Osteoblast (primary cell): ENCODE measurements at regions not wholly inside any gene's neighbourhood (a gene's known extent, or its start where the extent isn't known, plus 50 kb on each side); places are given as distances from the start of the nearest gene placed in this dataset.

Experiments
- DNase-seq: peaks from one replicate; pipeline ENCODE4 v3.0.0; 2011; ENCODE audit warnings: low spot score, mixed read lengths; ENCODE audit not compliant: insufficient read length; ENCODE audit errors: missing footprints
- H2AFZ ChIP-seq: 2 replicates; pipeline ENCODE4 v1.6.0; 2011; ENCODE audit warnings: mild to moderate bottlenecking, low read length
- H3K27ac ChIP-seq: 2 replicates; pipeline ENCODE4 v1.5.1; 2011; ENCODE audit warnings: mild to moderate bottlenecking, low read depth, low read length, moderate library complexity
- H3K27me3 ChIP-seq: 2 replicates; pipeline ENCODE4 v1.6.0; 2012; ENCODE audit warnings: mild to moderate bottlenecking, control low read depth, inconsistent platforms, low read length, moderate library complexity; ENCODE audit not compliant: insufficient read depth
- H3K36me3 ChIP-seq: 2 replicates; pipeline ENCODE4 v1.5.1; 2011; ENCODE audit warnings: mild to moderate bottlenecking, low read length, control low read depth, moderate library complexity; ENCODE audit not compliant: insufficient read depth
- H3K4me1 ChIP-seq: 2 replicates; pipeline ENCODE4 v1.5.1; 2011; ENCODE audit warnings: mild to moderate bottlenecking, low read length, control low read depth, moderate library complexity; ENCODE audit not compliant: insufficient read depth
- H3K4me2 ChIP-seq: 2 replicates; pipeline ENCODE4 v1.6.0; 2011; ENCODE audit warnings: mild to moderate bottlenecking, low read length; ENCODE audit not compliant: insufficient read depth
- H3K4me3 ChIP-seq: fragments of 200-600 bp; sonication (generic); 3 replicates; pipeline ENCODE4 v1.5.1; 2012; ENCODE audit warnings: mild to moderate bottlenecking, low read length, inconsistent platforms; ENCODE audit not compliant: insufficient read depth
- H3K79me2 ChIP-seq: 2 replicates; pipeline ENCODE4 v1.6.0; 2012; ENCODE audit warnings: mild to moderate bottlenecking, low read length, control low read depth, inconsistent platforms; ENCODE audit not compliant: insufficient read depth
- H3K9me3 ChIP-seq: 2 replicates; pipeline ENCODE4 v1.5.1; 2011; ENCODE audit warnings: low read depth, low read length, control low read depth
- H4K20me1 ChIP-seq: 2 replicates; pipeline ENCODE4 v1.6.0; 2012; ENCODE audit warnings: mild to moderate bottlenecking, low read length, control low read depth; ENCODE audit not compliant: insufficient read depth
- TF ChIP-seq, protein P1 (sequence below): IDR thresholded peaks from 2 replicates; pipeline ENCODE4 v1.5.1; 2011; ENCODE audit warnings: mild to moderate bottlenecking, low read depth, low read length, moderate library complexity; ENCODE audit errors: extremely low read depth

DNA sequence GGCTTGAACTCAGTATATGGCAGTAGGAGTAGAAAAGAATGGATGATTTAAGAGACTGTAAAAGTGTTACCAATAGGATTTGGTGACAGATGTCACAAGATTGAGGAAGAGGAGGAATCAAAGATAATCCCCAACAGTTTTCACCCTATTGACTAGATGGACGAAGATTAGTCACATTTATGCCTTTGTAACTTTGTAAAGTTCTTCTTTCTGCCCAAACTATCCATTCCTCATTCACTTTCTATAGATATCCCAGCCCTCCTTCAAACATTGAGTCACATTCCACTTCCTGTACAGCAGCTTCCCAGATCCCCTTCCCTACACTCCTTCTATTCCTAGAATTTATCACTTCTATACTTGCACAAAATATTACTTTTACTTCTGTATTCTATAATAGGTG lies 207.9 kb downstream of the BTG1 start:
- Histone ChIP-seq H3K4me3 (no peak overlapping the region), H3K27me3 (no peaks in the 10 kb centered on the region), H3K9me3 (no peaks in the 10 kb centered on the region), H3K4me1 (no peaks in the 10 kb centered on the region), H3K79me2 (no peaks in the 10 kb centered on the region), H4K20me1 (no peaks in the 10 kb centered on the region), H3K4me2 (no peak overlapping the region), H2AFZ (no peak overlapping the region), H3K36me3 (no peaks in the 10 kb centered on the region), H3K27ac (no peak overlapping the region)
- DNase-seq: no peak
- TF ChIP-seq, protein P1, sequence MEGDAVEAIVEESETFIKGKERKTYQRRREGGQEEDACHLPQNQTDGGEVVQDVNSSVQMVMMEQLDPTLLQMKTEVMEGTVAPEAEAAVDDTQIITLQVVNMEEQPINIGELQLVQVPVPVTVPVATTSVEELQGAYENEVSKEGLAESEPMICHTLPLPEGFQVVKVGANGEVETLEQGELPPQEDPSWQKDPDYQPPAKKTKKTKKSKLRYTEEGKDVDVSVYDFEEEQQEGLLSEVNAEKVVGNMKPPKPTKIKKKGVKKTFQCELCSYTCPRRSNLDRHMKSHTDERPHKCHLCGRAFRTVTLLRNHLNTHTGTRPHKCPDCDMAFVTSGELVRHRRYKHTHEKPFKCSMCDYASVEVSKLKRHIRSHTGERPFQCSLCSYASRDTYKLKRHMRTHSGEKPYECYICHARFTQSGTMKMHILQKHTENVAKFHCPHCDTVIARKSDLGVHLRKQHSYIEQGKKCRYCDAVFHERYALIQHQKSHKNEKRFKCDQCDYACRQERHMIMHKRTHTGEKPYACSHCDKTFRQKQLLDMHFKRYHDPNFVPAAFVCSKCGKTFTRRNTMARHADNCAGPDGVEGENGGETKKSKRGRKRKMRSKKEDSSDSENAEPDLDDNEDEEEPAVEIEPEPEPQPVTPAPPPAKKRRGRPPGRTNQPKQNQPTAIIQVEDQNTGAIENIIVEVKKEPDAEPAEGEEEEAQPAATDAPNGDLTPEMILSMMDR: no peak

DNA sequence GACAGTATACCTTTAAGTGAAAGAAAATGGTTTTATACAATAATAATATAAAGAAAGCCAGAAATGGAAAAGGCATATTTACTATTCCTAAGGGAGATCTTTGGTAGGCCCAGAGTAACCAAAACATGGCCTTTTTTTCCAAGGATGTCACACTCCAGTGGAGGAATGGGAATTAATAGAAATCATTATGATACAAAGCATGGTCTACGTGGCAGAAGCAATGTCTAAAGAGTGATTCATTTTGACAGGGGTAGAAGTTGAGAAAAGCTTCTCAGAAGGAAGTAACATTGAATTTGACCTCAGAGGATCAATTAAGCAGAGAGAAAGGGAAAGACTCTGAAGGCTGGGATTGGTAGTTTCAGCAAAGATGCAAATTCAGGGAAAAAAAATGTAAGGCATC lies 208.6 kb downstream of the BTG1 start:
- Histone ChIP-seq H3K4me2 (no peak overlapping the region), H3K27ac (no peak overlapping the region), H4K20me1 (no peaks in the 10 kb centered on the region), H3K9me3 (no peaks in the 10 kb centered on the region), H2AFZ (peak overlapping the region; percentile 56), H3K4me1 (no peaks in the 10 kb centered on the region), H3K79me2 (no peaks in the 10 kb centered on the region), H3K36me3 (no peaks in the 10 kb centered on the region), H3K27me3 (no peaks in the 10 kb centered on the region), H3K4me3 (no peak overlapping the region)
- no peak for DNase-seq
- TF ChIP-seq, protein P1: no peak

DNA sequence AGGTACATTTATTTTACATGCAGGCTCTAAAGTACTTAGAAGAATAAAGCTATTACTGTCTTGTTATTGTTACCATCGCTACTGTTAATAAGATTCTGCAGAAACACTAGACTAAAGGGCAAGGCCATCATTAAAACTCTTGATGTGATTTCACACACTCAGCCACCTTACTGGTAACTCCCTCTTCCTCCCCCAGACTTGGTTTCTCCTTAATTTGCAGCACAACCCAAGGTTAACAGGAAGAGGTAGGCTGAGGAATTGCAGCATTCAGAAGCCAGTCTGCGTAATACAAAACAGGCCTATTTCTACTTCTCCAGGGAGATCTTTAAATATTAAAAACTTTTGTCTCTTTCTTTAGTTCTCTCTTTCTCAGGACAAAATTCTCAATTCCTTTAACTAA lies 210.3 kb downstream of the BTG1 start:
- H4K20me1 ChIP-seq: no peaks in the 10 kb centered on the region
- DNase-seq: no peak
- no peak overlapping the region for H3K4me2 ChIP-seq
- H3K27me3 ChIP-seq: no peaks in the 10 kb centered on the region
- H3K27ac ChIP-seq: no peak overlapping the region
- TF ChIP-seq, protein P1: no peak
- no peak overlapping the region for H3K4me3 ChIP-seq
- H3K36me3 ChIP-seq: no peaks in the 10 kb centered on the region
- no peaks in the 10 kb centered on the region for H3K9me3 ChIP-seq
- H3K4me1 ChIP-seq: no peaks in the 10 kb centered on the region
- no peaks in the 10 kb centered on the region for H3K79me2 ChIP-seq
- no peak overlapping the region for H2AFZ ChIP-seq

DNA sequence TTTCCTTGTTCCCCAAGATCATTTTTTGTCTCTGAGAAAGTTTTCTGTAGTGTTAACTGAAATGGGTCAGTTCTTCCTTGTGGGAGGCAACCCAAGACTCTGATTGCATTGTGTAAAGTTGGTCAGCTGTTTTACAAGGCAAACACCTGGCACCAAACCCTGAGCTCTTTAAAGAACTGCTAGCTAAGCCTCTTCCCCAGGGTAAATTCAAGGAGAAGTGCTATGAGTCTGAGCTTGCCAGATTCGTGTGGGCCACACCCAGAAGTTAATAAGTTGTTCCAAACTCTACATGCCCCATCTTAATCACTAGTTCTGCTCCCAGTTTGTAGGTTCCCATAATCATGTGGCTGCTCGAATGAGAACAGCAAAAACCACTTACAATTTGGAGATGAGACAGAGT lies 214.5 kb downstream of the BTG1 start:
- H3K27ac ChIP-seq: no peak overlapping the region
- no peak overlapping the region for H3K4me2 ChIP-seq
- no peaks in the 10 kb centered on the region for H3K4me1 ChIP-seq
- H4K20me1 ChIP-seq: no peaks in the 10 kb centered on the region
- H2AFZ ChIP-seq: peak overlapping the region; percentile 27
- no peaks in the 10 kb centered on the region for H3K9me3 ChIP-seq
- no peaks in the 10 kb centered on the region for H3K36me3 ChIP-seq
- TF ChIP-seq, protein P1: no peak
- no peaks in the 10 kb centered on the region for H3K79me2 ChIP-seq
- H3K27me3 ChIP-seq: no peaks in the 10 kb centered on the region
- H3K4me3 ChIP-seq: no peak overlapping the region
- peak; percentile 80 for DNase-seq
